GM12878 (cell line): ENCODE measurements at regions not wholly inside any gene's neighbourhood (a gene's known extent, or its start where the extent isn't known, plus 50 kb on each side); places are given as distances from the start of the nearest gene placed in this dataset.

Experiments
- ATAC-seq: fragments of 200-7000 bp; cut with Tn5 transposase; 3 replicates; pipeline ENCODE4 v1.9.1; 2020; ENCODE audit warnings: mild to moderate bottlenecking, moderate library complexity
- BruUV-seq: library from RNA; stranded (reverse); fragments of 400-500 nt; replicated peaks from 2 replicates; lab custom pipeline; 2021; lab: Mats Ljungman, UMichigan
- CTCF ChIA-PET: fragments of 300-600 bp; sonication (Branson Sonifier 250); formaldehyde crosslinking; extraction: SDS; loops from one replicate; lab custom pipeline; 2021; ENCODE audit warnings: inconsistent platforms; lab: Yijun Ruan, JAX
- POLR2A ChIA-PET: fragments of 350-600 bp; formaldehyde crosslinking; extraction: SDS; loops from one replicate; lab custom pipeline; 2021; ENCODE audit warnings: inconsistent platforms; lab: Charles Lee
- RAD21 ChIA-PET: fragments of 300-600 bp; sonication (Branson Sonifier 250); formaldehyde crosslinking; loops from one replicate; lab custom pipeline; 2023; ENCODE audit warnings: antibody characterized with exemption; ENCODE audit not compliant: unreplicated experiment; lab: Charles Lee
- SMC1A ChIA-PET: fragments of 300-600 bp; sonication (Branson Sonifier 250); formaldehyde crosslinking; loops from one replicate; lab custom pipeline; 2023; ENCODE audit not compliant: unreplicated experiment, uncharacterized antibody; lab: Charles Lee
- DNase-seq: peaks from one replicate; pipeline ENCODE4 v3.0.0-alpha.2; 2011; ENCODE audit warnings: low read depth, low spot score
- FAIRE-seq: peaks from 3 replicates; lab custom pipeline; 2011; peaks lifted over from hg19 to GRCh38; lab: Jason Lieb, UNC
- H2AFZ ChIP-seq: 2 replicates; pipeline ENCODE4 v1.6.0; 2011; ENCODE audit warnings: low read depth, low read length, control low read depth; ENCODE audit not compliant: control insufficient read depth
- H3K27ac ChIP-seq: 2 replicates; pipeline ENCODE4 v1.5.1; 2011; ENCODE audit warnings: control low read depth; ENCODE audit not compliant: control insufficient read depth, insufficient read depth
- H3K27me3 ChIP-seq, 2 experiments: replicated peaks in 1 of 2; 2 replicates each; pipeline versions ENCODE4 v1.6.0 to v1.6.1; 2011; ENCODE audit warnings: low read length in 1 of 2; ENCODE audit not compliant: control insufficient read depth in 2 of 2, insufficient read depth in 2 of 2
- H3K36me3 ChIP-seq, 2 experiments: 2 replicates each; pipeline ENCODE4 v1.5.1; 2011; ENCODE audit warnings: low read length in 1 of 2; ENCODE audit not compliant: control insufficient read depth in 2 of 2, insufficient read depth in 2 of 2
- H3K4me1 ChIP-seq: 2 replicates; pipeline ENCODE4 v1.6.1; 2011; ENCODE audit warnings: mild to moderate bottlenecking, low read length, moderate library complexity, mixed read lengths; ENCODE audit not compliant: control insufficient read depth, insufficient read depth
- H3K4me2 ChIP-seq: 2 replicates; pipeline ENCODE4 v1.6.0; 2011; ENCODE audit warnings: control low read depth; ENCODE audit not compliant: control insufficient read depth, insufficient read depth
- H3K4me3 ChIP-seq: fragments of 200-600 bp; sonication (generic); 2 replicates; pipeline ENCODE4 v1.5.1; 2016
- H3K79me2 ChIP-seq: 2 replicates; pipeline ENCODE4 v1.6.0; 2011; ENCODE audit warnings: low read length; ENCODE audit not compliant: control insufficient read depth, insufficient read depth
- H3K9ac ChIP-seq: 2 replicates; pipeline ENCODE4 v1.8.0; 2011; ENCODE audit warnings: low read length, control low read depth, mixed read lengths; ENCODE audit not compliant: control insufficient read depth, insufficient read depth
- H3K9me3 ChIP-seq: replicated peaks from 3 replicates; pipeline ENCODE4 v1.5.1; 2011; ENCODE audit warnings: mild to moderate bottlenecking, low read length; ENCODE audit not compliant: control insufficient read depth, insufficient read depth
- H4K20me1 ChIP-seq: 2 replicates; pipeline ENCODE4 v1.6.0; 2011; ENCODE audit not compliant: control insufficient read depth, insufficient read depth
- BCL3 ChIP-seq: IDR thresholded peaks from 2 replicates; pipeline ENCODE4 v1.6.1; 2011; ENCODE audit warnings: borderline replicate concordance, low read depth, mild to moderate bottlenecking, moderate library complexity, low read length; ENCODE audit not compliant: insufficient read depth, poor library complexity, severe bottlenecking
- CHD1 ChIP-seq: IDR thresholded peaks from 2 replicates; pipeline ENCODE4 v1.6.1; 2012; ENCODE audit warnings: low read depth, low read length, improper control_type of control experiment
- CTCF ChIP-seq, 3 experiments: IDR thresholded peaks in 2 of 3; conservative IDR thresholded peaks in 1 of 3; 2 replicates each; pipeline ENCODE4 v1.5.1; 2011; ENCODE audit warnings: low read depth in 3 of 3, low read length in 3 of 3, mild to moderate bottlenecking in 3 of 3, control low read depth in 2 of 3, moderate library complexity in 2 of 3, inconsistent platforms in 1 of 3, mixed read lengths in 1 of 3; ENCODE audit not compliant: control insufficient read depth in 2 of 3, insufficient read depth in 1 of 3; ENCODE audit errors: extremely low read depth in 1 of 3
- E4F1 ChIP-seq: fragments of 450-650 bp; IDR thresholded peaks from 2 replicates; pipeline ENCODE4 v1.6.1; 2018; ENCODE audit warnings: borderline replicate concordance, mild to moderate bottlenecking; ENCODE audit not compliant: partially characterized antibody
- ESRRA ChIP-seq: IDR thresholded peaks from 2 replicates; pipeline ENCODE4 v1.6.1; 2012; ENCODE audit warnings: mild to moderate bottlenecking, low read length, improper control_type of control experiment
- IRF3 ChIP-seq: fragments of 450-650 bp; IDR thresholded peaks from 2 replicates; pipeline ENCODE4 v1.6.1; 2014; ENCODE audit warnings: mild to moderate bottlenecking
- MYC ChIP-seq: IDR thresholded peaks from 2 replicates; pipeline ENCODE4 v1.6.1; 2011; ENCODE audit warnings: mild to moderate bottlenecking, low read length, moderate library complexity, inconsistent platforms; ENCODE audit not compliant: insufficient read depth, insufficient replicate concordance, insufficient read length, severe bottlenecking
- NFXL1 ChIP-seq: fragments of 450-650 bp; IDR thresholded peaks from 2 replicates; pipeline ENCODE4 v1.6.1; 2017; ENCODE audit warnings: antibody characterized with exemption, mild to moderate bottlenecking, borderline replicate concordance
- POLR2A ChIP-seq: IDR thresholded peaks from 2 replicates; pipeline ENCODE4 v1.6.1; 2011; ENCODE audit warnings: low read depth, mild to moderate bottlenecking, low read length
- RUNX3 ChIP-seq: IDR thresholded peaks from 2 replicates; pipeline ENCODE4 v1.6.1; 2012; ENCODE audit warnings: low read length, inconsistent platforms
- STAT1 ChIP-seq: fragments of 450-650 bp; conservative IDR thresholded peaks from 2 replicates; pipeline ENCODE4 v1.6.1; 2014; ENCODE audit warnings: antibody characterized with exemption, mild to moderate bottlenecking
- STAT3 ChIP-seq: IDR thresholded peaks from 2 replicates; pipeline ENCODE4 v1.6.1; 2011; ENCODE audit warnings: low read depth, low read length, improper control_type of control experiment
- TBL1XR1 ChIP-seq: IDR thresholded peaks from 2 replicates; pipeline ENCODE4 v1.6.1; 2012; ENCODE audit warnings: low read depth, low read length, improper control_type of control experiment
- ZNF207 ChIP-seq: fragments of 450-650 bp; IDR thresholded peaks from 2 replicates; pipeline ENCODE4 v1.6.1; 2014; ENCODE audit warnings: antibody characterized with exemption, mild to moderate bottlenecking, borderline replicate concordance
- WGBS: methylation state at CpG from one replicate; pipeline ENCODE4 v1.1.6; 2016; ENCODE audit warnings: low lambda C conversion rate; ENCODE audit not compliant: insufficient replicate concordance, insufficient coverage; ENCODE audit errors: missing lambda C conversion rate; 5-methylcytosine and 5-hydroxymethylcytosine counted together
- in situ Hi-C: fragments of 300-500 bp; cut with MboI; formaldehyde crosslinking; loops from 9 replicates; pipeline ENCODE4 v1.14.3; 2018; ENCODE audit warnings: mixed read lengths
- intact Hi-C: fragments of 100-400 bp; cut with micrococcal nuclease; formaldehyde crosslinking; loops from one replicate; pipeline ENCODE4 v1.14.2; 2022; ENCODE audit not compliant: unreplicated experiment

- no peak for TF ChIP-seq E4F1
Observed at GRCh38 chr2:19189391-19189790, 169.0 kb downstream of the OSR1 start (continued).

DNA sequence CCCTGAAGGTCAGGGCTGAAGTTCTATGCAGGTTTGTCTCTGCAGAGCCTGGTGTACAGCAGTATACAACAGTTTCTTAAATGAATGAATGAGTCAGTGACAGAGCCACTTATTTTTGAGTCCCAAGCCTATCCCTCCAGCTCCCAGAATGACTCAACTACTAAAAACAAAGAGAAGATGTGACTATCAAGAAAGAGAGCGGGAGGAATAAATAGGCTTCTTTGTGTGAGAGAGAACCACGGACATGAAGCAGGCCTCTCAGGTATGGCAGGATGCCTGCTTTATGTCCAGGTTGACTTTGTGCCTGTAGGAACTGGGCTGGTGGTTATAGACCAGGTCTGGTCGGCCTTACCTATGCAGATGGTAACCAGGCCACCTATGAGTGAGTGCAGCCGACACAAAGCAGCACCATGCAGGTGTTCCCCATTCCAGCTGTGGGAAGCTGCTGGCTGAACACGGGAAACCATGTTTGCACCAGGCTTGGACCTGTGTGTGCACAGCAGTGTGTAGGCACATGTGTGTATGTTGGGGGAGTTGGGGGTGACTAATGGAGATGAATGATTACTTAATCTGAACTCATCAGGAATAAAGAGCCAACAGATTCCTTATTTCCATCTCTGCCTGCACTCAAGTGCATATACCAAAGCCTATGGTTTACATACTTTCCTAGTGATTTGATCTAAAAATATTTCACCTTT, 171.0 kb downstream of the OSR1 start:
- H3K4me2 ChIP-seq = no peak overlapping the region
- no peaks in the 10 kb centered on the region for H3K4me1 ChIP-seq
- H3K27me3 ChIP-seq = no peaks in the 10 kb centered on the region; a peak in 1 of 4 replicates
- ChIA-PET POLR2A (no interaction called here), SMC1A (no interaction called here), CTCF (no interaction called here), RAD21 (no interaction called here)
- DNase-seq = no peak
- WGBS = 20% methylated on average over 5 of the region's 5 CpGs
- TF ChIP-seq CHD1 (no peak), ESRRA (no peak), ZNF207 (no peak), TBL1XR1 (no peak), IRF3 (no peak), RUNX3 (no peak), CTCF (IDR thresholded peaks at IDR 0.05 in 2 of 3, conservative IDR thresholded peaks at IDR 0.05 in 1 of 3; ENCODE audit: control insufficient read depth in 2 of 3, extremely low read depth in 1 of 3, insufficient read depth in 1 of 3, low read depth in 3 of 3, low read length in 3 of 3) (no peak), STAT3 (no peak), NFXL1 (no peak), MYC (no peak), STAT1 (no peak), BCL3 (no peak), POLR2A (no peak)
- H3K36me3 ChIP-seq = no peaks in the 10 kb centered on the region
- no peak overlapping the region for H3K27ac ChIP-seq
- H2AFZ ChIP-seq = no peak overlapping the region
- H3K4me3 ChIP-seq = no peak overlapping the region
- FAIRE-seq = no peak
- intact Hi-C loops (no loop called here), in situ Hi-C loops (no loop called here)
- no peak overlapping the region for H3K9ac ChIP-seq
- no peaks in the 10 kb centered on the region for H3K79me2 ChIP-seq
- H3K9me3 ChIP-seq = no peaks in the 10 kb centered on the region
- H4K20me1 ChIP-seq = no peaks in the 10 kb centered on the region
- ATAC-seq = no peak
- BruUV-seq = no TSS peak
